ENCODE measurements at regions not wholly inside any gene's neighbourhood (a gene's known extent, or its start where the extent isn't known, plus 50 kb on each side); places are given as distances from the start of the nearest gene placed in this dataset.
"Not testable (repeated sequence)": the region's sequence is repeated elsewhere in the genome, so short reads cannot be mapped to it uniquely, and the experiment has no call there.

DNA sequence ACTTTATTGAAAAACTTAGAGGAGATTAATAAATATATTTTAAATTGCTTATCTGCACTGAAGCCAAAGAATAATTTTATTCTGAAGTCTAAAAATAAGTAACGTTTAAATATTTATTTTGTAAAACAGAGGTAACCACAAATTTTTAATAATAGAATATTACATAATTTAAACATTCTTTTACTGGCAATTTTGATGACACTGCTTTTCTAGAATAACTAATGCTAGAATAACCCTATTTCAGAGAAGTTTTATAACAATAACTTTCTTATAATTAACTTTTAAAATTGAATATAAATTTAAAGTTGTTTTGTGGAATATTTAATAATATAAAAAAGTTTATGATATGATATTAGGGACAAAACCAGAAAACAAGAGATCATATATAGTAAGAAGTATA, 409.6 kb upstream of the KCNMB2 start:
- Histone ChIP-seq H3K4me3 (ENCODE audit: insufficient read depth, low read depth, low read length, poor library complexity, severe bottlenecking) (no peak overlapping the region), H3K27ac (ENCODE audit: insufficient read depth, low read length, poor library complexity, severe bottlenecking) (no peak overlapping the region), H3K9me3 (ENCODE audit: control insufficient read depth, low read length) (no peaks in the 10 kb centered on the region), H3K36me3 (ENCODE audit: control insufficient read depth, insufficient read depth, low read length) (no peaks in the 10 kb centered on the region), H3K4me1 (ENCODE audit: control insufficient read depth, insufficient read depth, low read length, poor library complexity, severe bottlenecking) (no peaks in the 10 kb centered on the region), H3K27me3 (replicated peaks; ENCODE audit: control insufficient read depth, insufficient read depth, low read length, poor library complexity, severe bottlenecking) (no peaks in the 10 kb centered on the region)
- no peak for DNase-seq

DNA sequence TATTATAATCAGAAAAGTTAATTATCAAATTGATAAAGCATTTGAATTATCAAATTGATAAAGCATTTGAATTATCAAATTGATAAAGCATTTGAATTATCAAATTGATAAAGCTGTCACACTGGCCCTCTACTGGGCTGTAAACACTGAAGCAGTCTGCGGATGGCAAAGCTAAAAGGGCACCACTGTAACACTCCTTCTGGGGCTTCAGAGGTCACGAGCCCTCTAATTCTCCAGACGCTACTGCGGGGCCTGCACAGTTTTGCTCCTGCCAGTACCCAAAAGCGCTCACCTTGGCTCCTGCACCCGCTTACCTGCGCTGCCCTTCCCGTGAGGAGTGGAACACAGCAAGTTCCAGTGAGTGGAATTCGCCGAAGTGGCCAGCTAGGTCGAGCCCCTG, 409.0 kb upstream of the KCNMB2 start:
- Histone ChIP-seq H3K27me3 (replicated peaks; ENCODE audit: control insufficient read depth, insufficient read depth, low read length, poor library complexity, severe bottlenecking) (no peaks in the 10 kb centered on the region), H3K36me3 (ENCODE audit: control insufficient read depth, insufficient read depth, low read length) (no peaks in the 10 kb centered on the region), H3K4me3 (ENCODE audit: insufficient read depth, low read depth, low read length, poor library complexity, severe bottlenecking) (no peak overlapping the region), H3K27ac (ENCODE audit: insufficient read depth, low read length, poor library complexity, severe bottlenecking) (no peak overlapping the region), H3K9me3 (ENCODE audit: control insufficient read depth, low read length) (no peaks in the 10 kb centered on the region), H3K4me1 (ENCODE audit: control insufficient read depth, insufficient read depth, low read length, poor library complexity, severe bottlenecking) (no peaks in the 10 kb centered on the region)
- DNase-seq = no peak

DNA sequence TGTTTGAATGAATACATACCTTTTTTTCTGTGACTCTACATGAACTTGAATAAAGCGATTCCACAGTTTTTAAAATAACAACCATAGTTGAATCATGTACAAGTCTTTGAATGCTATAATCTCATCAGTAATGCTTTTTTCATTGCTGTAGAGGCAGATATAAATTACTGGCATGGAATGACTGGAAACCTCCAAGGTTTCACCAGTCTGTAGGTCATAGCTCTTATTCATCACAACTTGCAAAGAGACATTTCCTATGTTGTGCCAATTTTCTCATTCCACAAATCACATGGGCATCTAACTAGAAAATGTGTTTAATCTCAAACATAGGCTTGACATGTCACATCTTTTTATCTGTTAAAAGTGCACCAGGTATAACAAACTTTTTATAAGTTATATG, 407.1 kb upstream of the KCNMB2 start:
- DNase-seq = no peak
- H3K4me1 ChIP-seq (ENCODE audit: control insufficient read depth, insufficient read depth, low read length, poor library complexity, severe bottlenecking) = no peaks in the 10 kb centered on the region
- no peak overlapping the region for H3K4me3 ChIP-seq (ENCODE audit: insufficient read depth, low read depth, low read length, poor library complexity, severe bottlenecking)
- no peaks in the 10 kb centered on the region for H3K27me3 ChIP-seq (replicated peaks; ENCODE audit: control insufficient read depth, insufficient read depth, low read length, poor library complexity, severe bottlenecking)
- H3K9me3 ChIP-seq (ENCODE audit: control insufficient read depth, low read length) = no peaks in the 10 kb centered on the region
- H3K27ac ChIP-seq (ENCODE audit: insufficient read depth, low read length, poor library complexity, severe bottlenecking) = no peak overlapping the region
- no peaks in the 10 kb centered on the region for H3K36me3 ChIP-seq (ENCODE audit: control insufficient read depth, insufficient read depth, low read length)

DNA sequence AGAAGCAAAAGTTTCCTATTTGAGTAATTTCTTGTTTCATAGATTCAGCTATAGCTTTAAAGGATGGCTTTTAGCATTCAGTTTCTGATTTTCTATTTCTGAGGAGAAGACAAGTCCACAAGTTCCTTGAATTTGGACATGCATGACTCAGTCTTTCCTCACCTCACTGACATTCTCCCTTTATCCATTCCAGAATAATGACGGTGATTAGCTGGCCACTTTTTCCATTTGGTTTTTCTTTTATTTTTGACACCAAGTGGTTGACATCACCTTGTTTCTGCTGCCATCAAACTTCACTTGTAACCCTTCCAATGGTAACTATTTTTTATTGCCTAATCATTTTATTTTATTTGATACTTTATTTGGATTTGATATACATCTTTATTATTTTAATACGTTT, 404.4 kb upstream of the KCNMB2 start:
- Histone ChIP-seq H3K4me1 (ENCODE audit: control insufficient read depth, insufficient read depth, low read length, poor library complexity, severe bottlenecking) (no peaks in the 10 kb centered on the region), H3K36me3 (ENCODE audit: control insufficient read depth, insufficient read depth, low read length) (no peaks in the 10 kb centered on the region), H3K9me3 (ENCODE audit: control insufficient read depth, low read length) (no peaks in the 10 kb centered on the region), H3K4me3 (ENCODE audit: insufficient read depth, low read depth, low read length, poor library complexity, severe bottlenecking) (no peak overlapping the region), H3K27me3 (replicated peaks; ENCODE audit: control insufficient read depth, insufficient read depth, low read length, poor library complexity, severe bottlenecking) (no peaks in the 10 kb centered on the region), H3K27ac (ENCODE audit: insufficient read depth, low read length, poor library complexity, severe bottlenecking) (no peak overlapping the region)
- DNase-seq = no peak

DNA sequence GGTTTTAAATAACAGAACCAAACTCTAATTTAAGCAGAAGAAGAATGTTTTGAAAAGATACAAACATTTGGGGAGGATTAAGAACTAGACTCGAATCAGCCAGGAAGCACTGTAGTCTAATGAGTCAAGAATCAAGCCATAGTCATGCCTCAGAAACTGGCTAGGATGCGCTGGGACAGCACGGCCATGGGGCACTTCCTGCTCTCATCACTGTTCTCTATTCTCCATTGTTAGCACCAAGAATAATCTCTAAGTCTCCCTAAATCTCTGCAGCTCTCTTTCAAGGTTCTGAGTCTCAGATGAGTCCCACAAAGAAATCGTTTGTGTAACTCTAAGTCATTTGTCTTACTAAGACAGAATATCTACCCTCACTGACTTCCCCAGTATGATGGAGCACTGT, 399.0 kb upstream of the KCNMB2 start:
- H3K4me1 ChIP-seq (ENCODE audit: control insufficient read depth, insufficient read depth, low read length, poor library complexity, severe bottlenecking) = no peaks in the 10 kb centered on the region

DNA sequence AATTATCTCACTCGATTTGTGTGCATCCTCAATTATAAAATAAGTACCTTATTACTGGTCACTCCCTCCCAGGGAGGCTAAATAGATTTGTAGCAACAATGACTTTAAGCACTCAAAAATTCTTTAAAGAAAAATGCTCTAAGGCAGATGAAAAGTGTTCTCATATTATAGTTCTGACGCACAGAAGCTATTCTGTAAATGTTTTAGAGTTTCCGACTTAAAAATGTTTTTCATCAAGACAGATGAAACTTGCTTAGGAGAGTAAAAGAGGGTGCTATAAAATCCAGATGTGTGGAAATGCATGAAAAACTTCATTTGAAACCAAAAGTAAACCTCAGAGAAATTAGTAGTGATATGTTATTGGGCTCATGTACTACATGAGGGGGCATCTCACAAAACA, 398.4 kb upstream of the KCNMB2 start:
- Histone ChIP-seq H3K27ac (ENCODE audit: insufficient read depth, low read length, poor library complexity, severe bottlenecking) (no peak overlapping the region), H3K27me3 (replicated peaks; ENCODE audit: control insufficient read depth, insufficient read depth, low read length, poor library complexity, severe bottlenecking) (no peaks in the 10 kb centered on the region)
- DNase-seq = no peak

More for the DNA sequence above, 399.0 kb upstream of the KCNMB2 start:
- Histone ChIP-seq H3K9me3 (ENCODE audit: control insufficient read depth, low read length) (no peaks in the 10 kb centered on the region), H3K27me3 (replicated peaks; ENCODE audit: control insufficient read depth, insufficient read depth, low read length, poor library complexity, severe bottlenecking) (no peaks in the 10 kb centered on the region), H3K27ac (ENCODE audit: insufficient read depth, low read length, poor library complexity, severe bottlenecking) (no peak overlapping the region), H3K36me3 (ENCODE audit: control insufficient read depth, insufficient read depth, low read length) (no peaks in the 10 kb centered on the region), H3K4me3 (ENCODE audit: insufficient read depth, low read depth, low read length, poor library complexity, severe bottlenecking) (no peak overlapping the region)
- DNase-seq = no peak

DNA sequence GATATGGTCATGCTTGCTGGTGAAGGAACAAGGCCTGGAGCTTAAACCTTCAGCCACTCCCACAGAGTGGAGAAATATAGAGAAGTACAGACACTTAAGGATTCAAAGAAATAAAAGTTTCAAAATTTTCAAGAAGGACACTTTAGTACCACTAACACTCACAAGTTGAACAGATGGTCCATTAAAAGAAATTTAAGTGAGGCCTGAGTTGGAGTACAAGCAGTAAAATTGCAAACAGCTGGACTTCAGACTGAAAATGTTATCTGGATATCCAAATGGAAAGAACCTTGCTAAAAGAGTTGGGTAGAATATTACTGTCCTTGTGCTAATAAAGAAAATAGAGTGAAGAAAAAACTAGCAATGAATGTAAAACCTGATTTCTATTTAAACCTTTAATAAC, 397.1 kb upstream of the KCNMB2 start:
- H3K27ac ChIP-seq (ENCODE audit: insufficient read depth, low read length, poor library complexity, severe bottlenecking) = no peak overlapping the region
- no peaks in the 10 kb centered on the region for H3K36me3 ChIP-seq (ENCODE audit: control insufficient read depth, insufficient read depth, low read length)
- H3K4me1 ChIP-seq (ENCODE audit: control insufficient read depth, insufficient read depth, low read length, poor library complexity, severe bottlenecking) = no peaks in the 10 kb centered on the region
- DNase-seq = no peak
- no peak overlapping the region for H3K4me3 ChIP-seq (ENCODE audit: insufficient read depth, low read depth, low read length, poor library complexity, severe bottlenecking)
- no peaks in the 10 kb centered on the region for H3K27me3 ChIP-seq (replicated peaks; ENCODE audit: control insufficient read depth, insufficient read depth, low read length, poor library complexity, severe bottlenecking)
- no peaks in the 10 kb centered on the region for H3K9me3 ChIP-seq (ENCODE audit: control insufficient read depth, low read length)

More for the DNA sequence above, 398.4 kb upstream of the KCNMB2 start:
- Histone ChIP-seq H3K9me3 (ENCODE audit: control insufficient read depth, low read length) (no peaks in the 10 kb centered on the region), H3K4me3 (ENCODE audit: insufficient read depth, low read depth, low read length, poor library complexity, severe bottlenecking) (no peak overlapping the region), H3K4me1 (ENCODE audit: control insufficient read depth, insufficient read depth, low read length, poor library complexity, severe bottlenecking) (no peaks in the 10 kb centered on the region), H3K36me3 (ENCODE audit: control insufficient read depth, insufficient read depth, low read length) (no peaks in the 10 kb centered on the region)

DNA sequence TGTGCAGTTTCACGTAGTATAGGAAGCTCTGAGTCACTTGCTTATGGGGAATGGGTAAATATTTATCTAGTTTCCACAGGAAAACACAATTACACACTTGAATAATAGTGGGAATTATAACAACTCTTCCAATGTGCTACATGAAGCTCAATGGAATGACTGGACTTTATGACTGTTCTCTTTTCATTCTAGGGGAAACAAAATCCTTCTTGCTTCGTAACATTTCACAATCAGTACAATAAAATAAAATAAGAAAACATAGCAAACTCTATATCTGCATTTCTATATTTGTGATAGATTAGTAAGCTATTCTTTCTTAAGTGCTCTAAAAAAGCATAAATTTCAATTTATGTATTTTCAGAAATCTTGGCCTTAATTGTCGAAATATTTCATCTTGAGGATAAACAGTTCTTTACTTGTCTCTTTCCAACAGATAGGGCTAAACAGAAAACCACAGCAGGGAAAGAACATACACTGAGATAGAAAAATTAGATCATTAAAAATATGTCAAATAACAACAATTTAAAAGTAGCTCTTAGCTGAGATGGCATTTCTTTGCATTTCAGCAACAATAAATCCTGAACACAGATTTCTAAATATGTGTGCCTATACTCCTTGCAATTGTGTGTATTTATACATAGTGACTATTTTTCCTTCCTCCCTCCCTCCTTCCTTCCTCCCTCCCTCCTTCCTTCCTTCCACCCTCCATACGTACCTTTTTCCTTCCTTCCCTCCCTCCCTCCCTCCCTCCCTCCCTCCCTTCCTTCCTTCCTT, 395.5 kb upstream of the KCNMB2 start:
- Histone ChIP-seq H3K4me1 (ENCODE audit: control insufficient read depth, insufficient read depth, low read length, poor library complexity, severe bottlenecking) (no peaks in the 10 kb centered on the region), H3K27ac (ENCODE audit: insufficient read depth, low read length, poor library complexity, severe bottlenecking) (no peak overlapping the region), H3K27me3 (replicated peaks; ENCODE audit: control insufficient read depth, insufficient read depth, low read length, poor library complexity, severe bottlenecking) (no peaks in the 10 kb centered on the region), H3K36me3 (ENCODE audit: control insufficient read depth, insufficient read depth, low read length) (no peaks in the 10 kb centered on the region), H3K9me3 (ENCODE audit: control insufficient read depth, low read length) (no peaks in the 10 kb centered on the region), H3K4me3 (ENCODE audit: insufficient read depth, low read depth, low read length, poor library complexity, severe bottlenecking) (no peak overlapping the region)
- no peak for DNase-seq

DNA sequence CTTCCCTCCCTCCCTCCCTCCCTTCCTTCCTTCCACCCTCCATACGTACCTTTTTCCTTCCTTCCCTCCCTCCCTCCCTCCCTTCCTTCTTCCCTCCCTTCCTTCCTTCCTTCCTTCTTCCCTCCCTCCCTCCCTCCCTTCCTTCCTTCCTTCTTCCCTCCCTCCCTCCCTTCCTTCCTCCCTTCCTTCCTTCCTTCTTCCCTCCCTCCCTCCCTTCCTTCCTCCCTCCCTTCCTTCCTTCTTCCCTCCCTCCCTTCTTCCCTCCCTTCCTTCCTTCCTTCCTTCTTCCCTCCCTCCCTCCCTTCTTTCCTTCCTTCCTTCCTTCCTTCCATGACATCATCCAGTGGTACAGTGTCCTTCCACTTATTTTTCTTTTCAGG, 394.9 kb upstream of the KCNMB2 start:
- not testable (repeated sequence) for H3K9me3 ChIP-seq (ENCODE audit: control insufficient read depth, low read length); H3K27me3 ChIP-seq (replicated peaks; ENCODE audit: control insufficient read depth, insufficient read depth, low read length, poor library complexity, severe bottlenecking); H3K36me3 ChIP-seq (ENCODE audit: control insufficient read depth, insufficient read depth, low read length); H3K4me3 ChIP-seq (ENCODE audit: insufficient read depth, low read depth, low read length, poor library complexity, severe bottlenecking); H3K4me1 ChIP-seq (ENCODE audit: control insufficient read depth, insufficient read depth, low read length, poor library complexity, severe bottlenecking); H3K27ac ChIP-seq (ENCODE audit: insufficient read depth, low read length, poor library complexity, severe bottlenecking); DNase-seq

DNA sequence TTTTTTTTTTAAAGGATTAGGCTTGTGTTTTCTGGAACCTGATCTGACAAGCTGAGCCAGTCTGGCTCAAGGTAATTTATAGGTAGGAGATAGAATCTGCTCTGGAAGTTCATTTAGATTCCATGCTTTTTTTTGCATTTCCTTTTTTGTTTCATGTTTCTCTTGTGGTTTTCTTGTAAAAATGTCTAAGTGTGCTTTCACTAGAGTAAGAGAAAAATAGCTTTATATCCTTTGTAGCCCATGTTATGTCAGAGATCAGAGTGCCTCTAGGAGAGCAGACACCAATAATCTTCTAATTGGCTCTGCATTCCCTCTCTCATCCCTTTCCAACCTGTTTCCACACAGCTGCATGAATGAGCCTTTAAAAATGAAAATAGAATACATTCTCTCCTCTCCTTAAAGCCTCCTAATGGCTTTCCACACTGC, 389.8 kb upstream of the KCNMB2 start:
- H3K4me3 ChIP-seq (ENCODE audit: insufficient read depth, low read depth, low read length, poor library complexity, severe bottlenecking) = no peak overlapping the region
- no peaks in the 10 kb centered on the region for H3K9me3 ChIP-seq (ENCODE audit: control insufficient read depth, low read length)
- no peak overlapping the region for H3K27ac ChIP-seq (ENCODE audit: insufficient read depth, low read length, poor library complexity, severe bottlenecking)
- no peaks in the 10 kb centered on the region for H3K4me1 ChIP-seq (ENCODE audit: control insufficient read depth, insufficient read depth, low read length, poor library complexity, severe bottlenecking)
- H3K36me3 ChIP-seq (ENCODE audit: control insufficient read depth, insufficient read depth, low read length) = no peaks in the 10 kb centered on the region
- H3K27me3 ChIP-seq (replicated peaks; ENCODE audit: control insufficient read depth, insufficient read depth, low read length, poor library complexity, severe bottlenecking) = no peaks in the 10 kb centered on the region
- DNase-seq = no peak
